HepG2 (cell line): ENCODE measurements at regions not wholly inside any gene's neighbourhood (a gene's known extent, or its start where the extent isn't known, plus 50 kb on each side); places are given as distances from the start of the nearest gene placed in this dataset.

Source experiments
- ARID2 ChIP-seq: sonication (generic); formaldehyde crosslinking; IDR thresholded peaks from 2 replicates; pipeline ENCODE4 v1.8.1; 2022; ENCODE audit warnings: mild to moderate bottlenecking, missing genetic modification reagents, borderline replicate concordance
- BORCS8-MEF2B ChIP-seq: sonication (generic); formaldehyde crosslinking; IDR thresholded peaks from 2 replicates; pipeline ENCODE4 v1.8.0; 2022; ENCODE audit warnings: mild to moderate bottlenecking, missing genetic modification reagents
- DDIT3 ChIP-seq: sonication (generic); formaldehyde crosslinking; IDR thresholded peaks from 2 replicates; pipeline ENCODE4 v1.4.0; 2020; ENCODE audit warnings: mild to moderate bottlenecking, missing genetic modification reagents
- DR1 ChIP-seq: sonication (generic); formaldehyde crosslinking; IDR thresholded peaks from 2 replicates; pipeline ENCODE4 v1.8.0; 2021; ENCODE audit warnings: mild to moderate bottlenecking, missing genetic modification reagents, inconsistent platforms
- ELF4 ChIP-seq: sonication (generic); formaldehyde crosslinking; IDR thresholded peaks from 2 replicates; pipeline ENCODE4 v1.5.0; 2020; ENCODE audit warnings: missing genetic modification reagents, mild to moderate bottlenecking, moderate library complexity, borderline replicate concordance
- FLYWCH1 ChIP-seq: sonication (generic); formaldehyde crosslinking; IDR thresholded peaks from 2 replicates; pipeline ENCODE4 v1.8.1; 2023; ENCODE audit warnings: mild to moderate bottlenecking, missing genetic modification reagents
- GLMP ChIP-seq: sonication (generic); formaldehyde crosslinking; IDR thresholded peaks from 2 replicates; pipeline ENCODE4 v1.9.0; 2021; ENCODE audit warnings: missing genetic modification reagents, mild to moderate bottlenecking, borderline replicate concordance
- GRHL1 ChIP-seq: sonication (generic); formaldehyde crosslinking; conservative IDR thresholded peaks from 2 replicates; pipeline ENCODE4 v1.8.0; 2022; ENCODE audit warnings: missing genetic modification reagents
- HES4 ChIP-seq: sonication (generic); formaldehyde crosslinking; IDR thresholded peaks from 2 replicates; pipeline ENCODE4 v1.9.0; 2021; ENCODE audit warnings: mild to moderate bottlenecking, missing genetic modification reagents, borderline replicate concordance
- KMT2B ChIP-seq: IDR thresholded peaks from 2 replicates; pipeline ENCODE4 v1.6.1; 2016; ENCODE audit warnings: missing genetic modification reagents, missing compliant biosample characterization
- PRDM10 ChIP-seq: sonication (generic); formaldehyde crosslinking; IDR thresholded peaks from 2 replicates; pipeline ENCODE4 v1.4.0; 2020; ENCODE audit warnings: low read depth, missing genetic modification reagents
- RFX1 ChIP-seq: fragments of 450-650 bp; IDR thresholded peaks from 2 replicates; pipeline ENCODE4 v1.6.1; 2017
- SMARCE1 ChIP-seq: fragments of 450-650 bp; IDR thresholded peaks from 2 replicates; pipeline ENCODE4 v1.6.1; 2017; ENCODE audit warnings: borderline replicate concordance
- ZBTB14 ChIP-seq: sonication (generic); formaldehyde crosslinking; IDR thresholded peaks from 2 replicates; pipeline ENCODE4 v1.4.0; 2020; ENCODE audit warnings: missing genetic modification reagents
- ZMYM2 ChIP-seq: sonication (generic); formaldehyde crosslinking; IDR thresholded peaks from 2 replicates; pipeline ENCODE4 v1.8.0; 2022; ENCODE audit warnings: mild to moderate bottlenecking, missing genetic modification reagents
- ZNF282 ChIP-seq: fragments of 450-650 bp; IDR thresholded peaks from 2 replicates; pipeline ENCODE4 v1.6.1; 2018; ENCODE audit not compliant: partially characterized antibody
- ZNF431 ChIP-seq: sonication (generic); formaldehyde crosslinking; IDR thresholded peaks from 2 replicates; pipeline ENCODE4 v1.9.0; 2022; ENCODE audit warnings: missing genetic modification reagents, low read depth, mild to moderate bottlenecking, borderline replicate concordance
- ZNF574 ChIP-seq: sonication (generic); formaldehyde crosslinking; IDR thresholded peaks from 2 replicates; pipeline ENCODE4 v1.4.0; 2020; ENCODE audit warnings: missing genetic modification reagents
- ZNF619 ChIP-seq: sonication (generic); formaldehyde crosslinking; IDR thresholded peaks from 2 replicates; pipeline ENCODE4 v1.4.0; 2020; ENCODE audit warnings: mild to moderate bottlenecking, missing genetic modification reagents
- ZNF781 ChIP-seq: sonication (generic); formaldehyde crosslinking; IDR thresholded peaks from 2 replicates; pipeline ENCODE4 v1.5.1; 2020; ENCODE audit warnings: borderline replicate concordance, mild to moderate bottlenecking, missing genetic modification reagents; ENCODE audit errors: not compliant biosample characterization

- TF ChIP-seq PRDM10 (no peak), ZNF781 (CRISPR knock-in tag) (no peak), ARID2 (CRISPR knock-in tag) (no peak), ELF4 (CRISPR knock-in tag) (no peak), ZNF574 (CRISPR knock-in tag) (no peak), ZMYM2 (CRISPR knock-in tag) (no peak), DDIT3 (no peak; the same call in 1 of the 2 replicates), ZNF282 (no peak), ZNF619 (CRISPR knock-in tag) (no peak), GRHL1 (CRISPR knock-in tag) (no peak), SMARCE1 (no peak), DR1 (CRISPR knock-in tag) (no peak), ZBTB14 (no peak), ZNF431 (no peak), BORCS8-MEF2B (no peak), RFX1 (no peak), KMT2B (CRISPR knock-in tag) (no peak), GLMP (CRISPR knock-in tag) (no peak), FLYWCH1 (no peak), HES4 (CRISPR knock-in tag) (no peak)
These were observed 101.5 kb downstream of the CEBPB start (continued) for GRCh38 chr20:50292079-50292590.
